ENCODE measurements at regions not wholly inside any gene's neighbourhood (a gene's known extent, or its start where the extent isn't known, plus 50 kb on each side); places are given as distances from the start of the nearest gene placed in this dataset.

- no peak for TF ChIP-seq KDM1A (IDR thresholded peaks at IDR 0.05; ENCODE audit: borderline replicate concordance, low read length)
- TF ChIP-seq ATF2 (IDR thresholded peaks at IDR 0.05; ENCODE audit: low read length): no peak
- no peak for TF ChIP-seq TAF1 (IDR thresholded peaks at IDR 0.05; ENCODE audit: low read depth, low read length)
- no peak for TF ChIP-seq SP1 (IDR thresholded peaks at IDR 0.05; ENCODE audit: low read depth, low read length)
Measured at GRCh38 chr20:60139663-60140446, 181.6 kb downstream of the CDH26 start (continued).

All from H1 (cell line).